Activated CD4-positive, alpha-beta T cell treated with anti-CD3 and anti-CD28 coated beads, Interleukin-2, amount 50 U/mL, for 1 hour (primary cell): ENCODE measurements at regions not wholly inside any gene's neighbourhood (a gene's known extent, or its start where the extent isn't known, plus 50 kb on each side); places are given as distances from the start of the nearest gene placed in this dataset.
"Not testable (repeated sequence)": the region's sequence is repeated elsewhere in the genome, so short reads cannot be mapped to it uniquely, and the experiment has no call there.

Experiments used
- DNase-seq: peaks from one replicate; pipeline ENCODE4 v3.0.0-alpha.2; 2020

DNA sequence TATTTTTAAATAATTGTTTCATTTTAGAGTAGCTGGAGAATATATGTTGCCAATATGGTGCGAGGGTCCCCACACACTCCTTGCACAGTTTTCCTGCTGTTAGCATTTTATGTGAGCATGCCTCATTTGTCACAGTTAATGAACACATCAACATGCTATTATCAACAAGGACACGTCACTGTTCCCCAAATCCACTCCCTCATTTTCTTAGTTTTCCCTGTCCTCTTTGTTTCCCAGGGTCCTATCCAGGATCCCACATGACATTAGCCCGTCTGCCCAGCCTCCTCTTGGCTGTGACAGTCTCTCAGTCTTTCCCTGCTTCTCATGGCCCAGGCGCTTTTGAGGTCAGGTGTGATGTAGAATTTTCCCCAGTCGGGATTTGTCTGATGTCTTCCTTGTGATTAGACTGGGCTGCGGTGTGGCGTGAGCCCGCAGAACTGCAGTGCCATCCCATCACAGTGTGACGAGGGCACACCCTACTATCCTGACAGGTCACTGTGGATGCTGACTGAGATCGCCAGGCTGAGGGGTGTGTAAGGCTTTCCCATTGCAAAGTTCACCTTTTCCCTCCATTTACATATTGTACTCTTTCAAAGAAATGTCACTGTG is 450.6 kb upstream of the B3GAT1 start:
- no peak for DNase-seq

GRCh38 chr11:134862105-134862502 is 450.1 kb upstream of the B3GAT1 start:
- DNase-seq = no peak

DNA sequence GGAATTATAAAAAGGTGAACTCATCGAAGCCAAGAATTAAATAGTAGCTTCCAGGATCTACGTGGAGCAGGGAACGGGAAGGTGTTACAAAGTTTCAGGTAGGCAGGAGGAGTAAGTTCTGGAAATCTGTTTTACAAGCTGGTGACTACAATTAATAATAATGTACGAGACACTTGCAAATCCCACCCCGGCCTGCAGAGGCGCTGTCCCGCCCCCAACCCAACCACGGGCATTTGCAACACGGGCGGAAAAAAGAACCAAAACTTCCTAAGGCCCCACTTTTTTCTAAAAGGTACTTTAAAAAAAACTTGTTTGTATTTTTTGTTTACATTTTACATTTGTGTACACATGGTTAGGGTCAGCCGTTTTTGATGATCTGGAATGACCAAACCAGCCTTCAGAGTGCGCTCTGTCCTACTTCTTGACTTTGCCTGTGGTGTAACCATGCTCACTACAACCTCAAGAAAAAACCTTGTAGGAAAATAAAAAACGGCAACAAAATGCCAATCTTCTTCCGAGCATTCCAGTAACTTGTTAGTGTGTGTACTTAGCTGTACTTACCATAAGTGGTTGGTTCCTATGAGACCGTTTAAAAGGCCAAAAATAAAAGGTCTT is 449.6 kb upstream of the B3GAT1 start:
- no peak for DNase-seq

DNA sequence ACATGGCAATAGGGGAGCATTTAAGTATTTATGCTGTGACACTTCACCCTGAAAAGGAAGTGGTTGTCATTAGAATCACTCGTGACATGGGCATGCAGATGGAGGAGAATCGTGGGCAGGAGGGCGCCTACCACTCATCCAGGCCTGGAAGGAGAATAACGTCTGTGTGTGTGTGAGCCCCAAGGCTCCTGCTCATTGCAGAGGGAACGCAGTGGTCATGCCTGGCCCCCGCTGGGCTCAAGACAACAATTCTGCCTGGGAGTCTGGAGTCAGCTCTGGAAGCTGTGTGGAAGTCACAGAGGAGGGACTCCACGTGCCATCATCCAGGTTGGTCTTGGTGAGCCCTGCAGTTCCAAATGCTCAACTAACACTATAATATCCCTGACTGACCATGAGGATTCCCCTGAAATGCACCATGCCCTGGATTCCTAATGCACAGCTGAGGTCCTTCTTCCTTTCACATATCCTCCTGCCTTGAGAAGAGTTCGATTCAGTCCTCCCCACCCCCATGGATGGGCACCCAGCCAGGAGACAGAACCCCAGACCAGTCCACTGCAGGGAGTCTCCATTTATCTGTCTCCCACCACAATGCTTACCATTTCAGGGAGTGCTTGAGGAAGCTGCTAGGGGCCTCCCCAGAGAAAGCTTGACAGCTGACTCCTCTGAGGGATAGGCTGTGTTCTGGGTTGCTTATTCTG is 446.9 kb upstream of the B3GAT1 start:
- no peak for DNase-seq

DNA sequence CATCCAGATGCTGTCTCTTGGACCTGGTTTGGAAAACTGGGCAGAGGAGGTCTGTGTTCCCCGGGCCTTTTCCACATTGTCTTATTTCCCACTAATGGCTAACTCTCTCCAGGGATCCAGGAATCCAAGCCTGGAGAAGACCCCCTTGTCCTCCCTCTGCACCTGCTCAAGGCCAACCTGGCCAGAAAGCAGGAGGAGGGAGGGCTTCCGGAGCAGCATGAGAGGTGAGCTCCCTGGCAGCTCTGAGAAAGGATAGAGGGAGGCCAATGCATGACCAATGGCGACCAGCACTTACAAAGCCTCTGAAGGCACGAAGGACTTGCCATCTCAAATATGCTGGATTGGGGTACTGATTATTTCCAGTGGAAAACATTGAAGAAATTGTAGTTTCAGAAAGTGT is 445.0 kb upstream of the B3GAT1 start:
- DNase-seq = no peak

DNA sequence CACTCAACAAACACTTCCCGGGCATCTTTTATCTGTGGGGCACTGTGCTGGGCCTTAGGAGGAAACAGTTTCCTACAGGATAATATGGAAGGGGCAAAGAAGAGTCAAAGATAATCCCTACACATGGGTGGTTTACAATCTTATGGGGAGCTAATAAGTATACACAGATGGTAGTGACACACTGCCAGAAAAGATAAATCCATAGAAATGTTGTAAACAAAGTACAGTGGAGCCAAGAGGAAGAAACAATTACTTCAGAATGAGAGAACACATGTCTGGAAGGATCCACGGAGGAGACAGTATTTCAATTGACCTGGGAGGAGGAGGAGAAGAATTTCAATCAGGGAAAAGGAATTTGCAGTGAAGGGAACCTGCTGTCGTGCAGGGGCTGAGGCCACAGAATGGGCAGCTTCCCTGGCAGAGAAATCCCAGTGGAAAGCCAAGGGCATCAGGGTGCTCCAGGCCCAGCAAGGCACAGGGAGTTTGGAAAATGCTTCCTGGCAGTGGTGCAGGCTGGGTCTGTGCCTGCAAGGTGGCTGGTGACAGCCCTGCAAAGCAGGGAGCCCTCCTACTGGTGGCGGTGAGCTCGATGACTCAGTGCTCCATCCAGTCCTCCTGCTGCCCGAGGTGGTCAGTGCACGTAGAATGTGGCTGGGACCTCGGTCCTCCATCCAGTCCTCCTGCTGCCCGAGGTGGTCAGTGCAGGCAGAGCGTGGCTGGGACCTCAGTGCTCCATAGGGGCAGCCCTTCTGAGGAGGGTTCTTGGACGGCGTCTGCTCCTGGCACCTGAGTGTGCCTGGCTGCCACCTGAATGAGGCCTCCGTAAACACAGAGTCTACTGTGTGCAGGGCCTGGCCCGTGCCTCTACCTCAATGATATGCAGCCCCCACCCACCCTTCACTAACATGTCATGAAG is 444.3 kb upstream of the B3GAT1 start:
- no peak for DNase-seq

DNA sequence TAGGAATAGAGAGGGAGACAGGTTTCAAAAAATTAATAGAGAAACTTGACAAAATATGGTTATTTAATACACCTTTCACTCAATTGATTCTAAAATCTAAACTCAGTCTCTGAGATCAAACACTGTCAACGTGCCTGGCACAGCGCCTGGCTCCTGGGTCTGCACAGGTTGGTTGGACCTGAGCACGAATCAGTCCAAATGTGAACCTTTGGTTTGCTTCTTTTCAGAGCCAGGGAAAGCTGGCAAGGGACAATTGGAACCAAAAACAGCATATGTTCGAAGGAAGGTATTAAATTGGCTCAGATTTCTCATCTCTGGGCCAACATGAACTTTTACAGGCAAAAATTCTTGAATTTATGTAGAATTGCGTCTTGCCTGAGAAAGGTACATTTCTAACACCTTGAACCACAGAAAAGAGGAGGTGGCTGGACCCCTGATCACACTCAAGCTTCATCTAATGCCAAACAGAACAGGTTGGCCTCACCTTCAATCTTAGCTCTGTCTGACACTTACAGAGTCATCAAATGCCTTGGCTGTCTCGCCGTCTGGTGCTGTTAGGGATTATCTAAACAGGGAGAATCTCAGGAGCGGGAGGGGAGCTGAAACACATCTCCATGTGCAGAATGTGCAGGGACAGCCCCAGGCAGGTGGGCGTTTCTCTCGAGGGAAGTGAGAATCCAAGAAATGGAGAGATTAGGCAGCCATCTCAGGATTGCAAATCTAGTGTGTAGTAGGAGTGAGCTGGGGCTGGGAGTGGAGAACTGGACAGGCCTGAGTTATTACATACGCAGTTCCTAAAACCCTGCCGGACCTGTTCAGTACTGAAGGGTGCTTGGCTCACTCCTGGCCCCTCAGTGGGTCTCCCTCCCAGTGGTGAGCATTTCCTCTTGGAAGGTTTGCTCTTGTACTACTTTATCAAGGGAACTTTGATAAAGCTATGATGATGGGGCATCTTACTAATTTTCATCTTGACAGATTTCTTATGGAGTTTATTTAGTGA is 442.2 kb upstream of the B3GAT1 start:
- no peak for DNase-seq

- not testable (repeated sequence) for DNase-seq
Measured at GRCh38 chr11:134851503-134852224, 439.6 kb upstream of the B3GAT1 start.

- no peak for DNase-seq
Measured at GRCh38 chr11:134850566-134850965, 438.5 kb upstream of the B3GAT1 start.

DNA sequence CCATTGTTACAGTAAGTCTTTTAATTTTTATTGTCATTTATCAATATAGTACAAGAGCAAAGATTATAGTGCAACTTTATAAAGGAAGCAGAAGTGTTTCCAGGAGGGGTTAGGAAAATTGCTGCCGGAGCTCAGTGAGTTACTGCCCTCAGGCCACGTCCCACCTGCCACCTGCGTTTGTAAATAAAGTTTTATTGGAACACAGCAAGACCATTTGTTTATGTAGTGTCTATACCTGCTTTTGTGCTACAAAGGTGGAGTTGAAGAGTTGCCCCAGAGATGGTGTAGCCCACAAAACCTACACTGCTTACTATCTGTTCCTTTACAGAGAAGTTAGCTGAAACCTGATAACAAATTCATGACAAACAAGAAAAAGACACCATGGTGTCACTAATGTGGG is 437.8 kb upstream of the B3GAT1 start:
- DNase-seq = no peak

DNA sequence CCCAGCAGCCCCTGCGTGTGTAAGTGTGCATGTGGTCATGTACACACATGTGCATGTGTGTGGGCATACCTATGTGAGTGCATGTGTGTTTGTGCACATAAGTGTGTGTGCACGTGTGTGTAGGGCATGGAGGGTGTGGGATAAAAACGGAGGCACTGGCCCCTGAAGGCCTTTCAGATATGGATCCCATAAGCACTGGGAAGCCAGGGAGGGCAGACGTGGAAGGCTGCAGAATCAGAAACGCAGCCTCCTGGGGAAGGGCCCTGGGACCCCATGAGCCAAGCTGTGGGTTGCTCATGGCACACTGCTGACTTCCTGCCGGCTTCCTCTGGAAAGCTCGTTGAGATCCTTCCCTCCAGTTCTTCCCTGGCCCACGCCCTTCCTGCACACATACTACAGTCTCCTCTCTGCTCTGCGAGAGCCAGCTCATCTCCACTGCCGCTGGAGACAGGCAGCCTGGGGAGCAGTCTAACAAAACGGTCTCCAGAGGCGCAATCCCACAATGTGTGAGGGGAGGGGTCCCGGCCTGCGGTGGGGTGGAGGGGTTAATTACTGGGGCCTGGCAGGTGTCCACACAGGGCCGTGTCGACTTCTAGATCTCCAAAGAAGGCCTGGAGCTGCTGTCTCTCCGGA is 435.2 kb upstream of the B3GAT1 start:
- no peak for DNase-seq

GRCh38 chr11:134846328-134847082 is 434.5 kb upstream of the B3GAT1 start:
- no peak for DNase-seq

DNA sequence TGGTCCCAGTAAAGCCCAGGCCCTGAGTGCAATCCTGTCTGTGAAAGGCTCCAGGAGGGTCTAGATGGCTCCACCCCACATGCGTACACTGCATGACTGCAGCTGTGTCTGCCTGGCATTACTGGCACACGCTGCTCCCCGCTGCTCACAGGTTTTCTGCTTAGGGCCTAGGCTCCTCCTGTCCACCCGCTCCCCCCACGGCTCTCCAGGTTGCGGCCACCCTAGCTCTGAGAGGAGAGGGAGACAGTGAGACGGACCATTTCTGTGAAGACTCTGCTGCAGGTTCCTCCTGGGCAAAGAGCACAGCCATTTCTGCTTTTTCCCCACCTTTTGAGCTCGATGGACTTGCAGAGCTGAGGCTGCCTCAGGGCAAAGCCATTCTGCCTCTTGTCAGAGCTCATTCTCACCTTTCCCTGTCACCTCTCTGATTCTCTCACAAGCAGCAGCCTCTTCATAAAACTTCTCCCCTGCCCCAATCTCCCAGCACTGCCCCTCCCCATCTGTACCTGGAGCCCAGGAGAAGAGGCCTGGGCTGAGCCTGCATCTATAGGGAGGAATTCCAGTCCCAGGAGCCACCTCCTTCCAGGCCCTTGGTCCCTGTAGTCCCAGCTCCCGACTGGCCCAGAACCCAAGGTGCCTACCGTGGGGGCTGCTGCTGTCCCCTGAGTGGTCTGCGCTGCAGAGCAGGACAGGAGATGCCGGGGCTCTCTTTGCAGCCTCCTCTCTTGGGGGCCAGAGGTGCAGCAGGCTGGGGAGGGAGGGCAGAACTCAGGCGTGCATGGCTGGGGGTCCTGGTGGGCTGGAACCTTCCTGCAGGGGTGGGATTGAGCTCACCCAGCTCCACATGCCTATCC is 433.7 kb upstream of the B3GAT1 start:
- no peak for DNase-seq

DNA sequence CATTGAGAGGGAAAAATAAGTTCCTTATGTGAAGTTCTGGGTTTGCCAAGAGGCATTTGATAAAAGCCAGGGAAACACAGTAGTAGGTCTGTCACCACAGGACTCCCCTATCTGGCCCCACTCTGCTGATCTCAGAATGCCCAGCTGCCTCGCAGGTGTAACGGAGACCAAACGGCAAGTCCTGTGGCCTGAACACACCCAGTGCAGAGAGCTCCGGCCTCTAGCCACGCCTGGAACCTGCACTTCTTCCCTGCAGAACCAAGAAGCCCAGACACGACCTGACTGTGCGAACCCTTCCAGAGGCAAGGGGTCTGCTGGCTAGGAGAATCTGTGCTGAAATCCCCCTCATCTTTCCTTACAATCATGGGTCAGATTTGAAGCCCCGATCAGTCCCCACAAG is 432.8 kb upstream of the B3GAT1 start:
- no peak for DNase-seq

DNA sequence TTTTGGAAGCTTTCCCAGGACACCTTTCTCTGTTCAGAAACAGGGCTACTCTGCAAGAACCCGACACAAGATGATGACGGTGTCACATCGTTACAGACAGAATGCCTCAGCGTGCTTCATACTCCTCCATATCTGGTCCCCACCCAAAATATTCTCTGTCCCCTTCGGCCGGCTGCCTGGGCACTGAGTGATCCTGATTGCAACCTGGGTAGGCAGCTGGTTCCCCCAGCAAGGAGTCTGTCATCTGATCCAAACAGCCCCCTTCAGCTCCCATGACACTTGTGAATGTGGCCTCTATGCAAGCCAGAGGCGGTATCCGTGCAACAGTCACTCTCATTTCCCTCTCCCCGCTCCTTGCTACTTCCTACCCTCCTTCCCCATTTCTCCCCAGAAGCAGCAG is 431.7 kb upstream of the B3GAT1 start:
- no peak for DNase-seq

DNA sequence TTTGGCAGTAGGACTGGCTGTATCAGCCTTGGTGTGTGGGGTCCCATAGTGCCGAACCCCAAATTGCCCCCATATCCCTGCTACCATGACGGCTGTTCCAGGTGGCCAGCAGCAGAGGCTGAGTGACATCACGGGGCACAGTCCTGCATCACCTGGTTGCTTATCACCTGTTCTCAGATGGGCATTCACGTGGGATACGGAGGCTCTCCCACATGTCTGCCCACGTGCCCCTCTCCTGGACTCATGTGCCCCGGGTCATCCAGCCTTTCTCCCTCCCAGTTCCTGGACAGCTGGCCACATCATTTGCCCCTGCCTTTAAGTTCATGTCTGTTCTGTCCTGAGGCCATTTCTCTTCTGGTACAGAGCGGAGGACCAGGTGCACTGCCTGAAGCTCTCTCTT is 431.0 kb upstream of the B3GAT1 start:
- no peak for DNase-seq

DNA sequence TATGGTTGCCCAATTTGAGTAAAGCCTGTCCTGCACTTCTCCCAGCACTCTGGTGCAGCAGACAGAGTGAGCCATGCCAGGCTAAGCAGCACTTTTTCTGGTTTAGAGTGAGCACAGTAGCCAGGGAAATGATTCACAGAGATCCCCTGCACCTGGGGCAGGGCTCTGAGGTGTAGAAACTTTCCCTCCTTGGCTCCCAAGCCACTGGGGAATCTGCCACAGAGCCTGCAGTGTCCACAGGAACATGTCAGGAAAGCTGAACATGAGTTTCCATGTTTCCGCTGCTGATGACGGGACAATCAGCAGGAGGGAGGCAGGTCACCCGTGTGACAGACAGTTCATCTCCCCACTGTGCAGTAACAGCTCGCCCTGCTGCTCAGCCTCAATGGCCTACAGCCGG is 429.9 kb upstream of the B3GAT1 start:
- no peak for DNase-seq

DNA sequence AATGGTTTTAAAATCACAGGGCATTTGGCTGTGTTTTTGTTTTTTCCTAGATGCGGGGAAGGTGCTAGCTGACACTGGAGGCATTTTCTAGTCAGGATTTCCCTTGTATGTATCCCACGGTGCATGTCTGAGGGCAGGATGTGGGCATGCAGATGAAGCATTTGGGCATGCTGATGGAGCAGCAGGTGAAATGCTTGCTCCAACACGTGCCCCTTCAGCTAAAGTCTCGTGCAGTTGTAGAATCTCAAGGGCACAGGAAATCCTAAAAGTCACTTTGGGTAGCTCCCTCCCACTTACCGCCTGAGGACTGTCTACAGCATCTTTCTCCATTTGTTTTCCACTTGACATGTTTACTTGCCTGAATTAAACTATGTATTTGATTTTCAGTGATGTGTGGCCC is 429.4 kb upstream of the B3GAT1 start:
- DNase-seq = no peak

DNA sequence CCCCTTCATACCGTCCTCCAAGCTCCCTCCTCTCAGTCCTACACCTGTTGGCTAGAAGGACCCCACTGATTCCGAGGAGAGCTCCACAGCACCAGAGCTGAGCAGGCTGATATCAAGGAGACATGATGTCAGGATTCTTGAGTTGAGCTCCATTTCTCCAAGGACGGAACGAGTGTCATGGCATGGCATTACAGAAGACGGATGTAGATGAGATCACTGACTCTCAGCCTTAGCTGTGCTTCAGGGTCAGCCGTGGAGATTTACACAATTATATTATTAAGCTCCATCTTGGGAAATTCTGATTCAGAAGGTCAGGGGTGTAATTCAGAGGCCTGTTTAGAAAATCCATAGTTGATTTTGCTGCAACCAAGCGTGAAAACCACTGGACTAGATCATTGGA is 428.9 kb upstream of the B3GAT1 start:
- DNase-seq = no peak
